HG03432 (cell line): ENCODE measurements at regions not wholly inside any gene's neighbourhood (a gene's known extent, or its start where the extent isn't known, plus 50 kb on each side); places are given as distances from the start of the nearest gene placed in this dataset.
A peak's percentile ranks its signal among the peaks of the same experiment; 100 is the strongest.

Source experiments
- ATAC-seq: cut with Tn5 transposase; IDR thresholded peaks from one replicate; pipeline ENCODE4 v1.9.1; 2021; ENCODE audit warnings: mild to moderate bottlenecking, moderate library complexity; ENCODE audit not compliant: unreplicated experiment

GRCh38 chr15:31455499-31455898 lies 128.9 kb downstream of the KLF13 start:
- no peak for ATAC-seq

- no peak for ATAC-seq
These were observed 129.9 kb downstream of the KLF13 start for GRCh38 chr15:31456354-31457060.

- no peak for ATAC-seq
These were observed 130.5 kb downstream of the KLF13 start for GRCh38 chr15:31457161-31457560.

- ATAC-seq: no peak
These were observed 131.2 kb downstream of the KLF13 start for GRCh38 chr15:31457631-31458526.

GRCh38 chr15:31458596-31459399 lies 132.2 kb downstream of the KLF13 start:
- peak; percentile 97 for ATAC-seq

GRCh38 chr15:31459400-31459748 lies 132.7 kb downstream of the KLF13 start:
- no peak for ATAC-seq

GRCh38 chr15:31461375-31461774 lies 134.7 kb downstream of the KLF13 start:
- ATAC-seq: no peak

- ATAC-seq: no peak
These were observed 135.4 kb downstream of the KLF13 start for GRCh38 chr15:31461911-31462480.

GRCh38 chr15:31463521-31464102 lies 137.0 kb downstream of the KLF13 start:
- no peak for ATAC-seq

- no peak for ATAC-seq
These were observed 137.8 kb downstream of the KLF13 start for GRCh38 chr15:31464216-31465082.

GRCh38 chr15:31465083-31465955 lies 138.7 kb downstream of the KLF13 start:
- no peak for ATAC-seq

- no peak for ATAC-seq
These were observed 140.7 kb downstream of the KLF13 start for GRCh38 chr15:31467361-31467760.

GRCh38 chr15:31468911-31469785 lies 142.5 kb downstream of the KLF13 start:
- no peak for ATAC-seq

GRCh38 chr15:31469786-31470525 lies 143.3 kb downstream of the KLF13 start:
- ATAC-seq: no peak

GRCh38 chr15:31470756-31471155 lies 144.1 kb downstream of the KLF13 start:
- ATAC-seq: no peak

- ATAC-seq: no peak
These were observed 145.2 kb downstream of the KLF13 start for GRCh38 chr15:31471731-31472430.
